Skeletal muscle cell (primary cell): ENCODE measurements at regions not wholly inside any gene's neighbourhood (a gene's known extent, or its start where the extent isn't known, plus 50 kb on each side); places are given as distances from the start of the nearest gene placed in this dataset.

Experiments used
- DNase-seq: peaks from one replicate; pipeline ENCODE4 v3.0.0-alpha.2; 2010; ENCODE audit warnings: low read depth
- H3K4me3 ChIP-seq: 2 replicates; pipeline ENCODE4 v1.5.1; 2011; ENCODE audit warnings: low read depth, mild to moderate bottlenecking, control low read depth, low read length, moderate library complexity

DNA sequence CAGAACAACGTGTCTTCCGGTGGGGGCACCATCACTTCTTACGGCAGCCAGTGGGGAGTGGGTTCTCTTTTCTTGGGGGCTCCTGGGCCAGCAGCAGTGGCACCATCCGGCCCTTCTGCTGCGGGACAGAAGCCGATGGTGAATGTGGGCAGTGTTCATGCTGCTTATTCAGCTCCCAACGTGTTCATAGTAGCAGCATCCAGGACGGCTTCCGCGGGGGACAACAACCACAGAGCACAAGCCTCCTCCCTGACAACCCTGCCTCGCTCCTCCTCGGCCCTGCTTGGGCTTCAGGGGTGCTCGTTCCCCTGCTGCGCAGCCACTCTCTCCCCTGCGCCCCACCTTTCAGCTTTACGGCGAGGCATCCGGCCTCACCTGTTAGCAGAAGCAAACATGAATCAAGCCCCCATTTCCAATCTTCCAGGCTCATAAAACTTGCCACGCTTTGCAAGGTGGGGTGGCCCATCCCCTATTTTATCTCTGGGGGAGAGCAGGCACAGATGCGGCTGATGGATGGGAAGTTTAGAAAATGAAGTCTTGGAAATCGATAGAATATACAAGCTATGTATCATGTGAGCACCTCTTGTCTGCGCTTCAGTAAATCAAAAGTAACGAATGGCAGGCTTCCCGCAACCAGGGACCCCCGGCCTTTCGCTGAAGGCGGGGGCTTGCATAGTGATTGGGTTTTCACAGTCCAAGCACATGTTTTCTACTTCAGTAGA, 191.8 kb upstream of the NECTIN1 start:
- H3K4me3 ChIP-seq, result no peak overlapping the region
- DNase-seq, result no peak

DNA sequence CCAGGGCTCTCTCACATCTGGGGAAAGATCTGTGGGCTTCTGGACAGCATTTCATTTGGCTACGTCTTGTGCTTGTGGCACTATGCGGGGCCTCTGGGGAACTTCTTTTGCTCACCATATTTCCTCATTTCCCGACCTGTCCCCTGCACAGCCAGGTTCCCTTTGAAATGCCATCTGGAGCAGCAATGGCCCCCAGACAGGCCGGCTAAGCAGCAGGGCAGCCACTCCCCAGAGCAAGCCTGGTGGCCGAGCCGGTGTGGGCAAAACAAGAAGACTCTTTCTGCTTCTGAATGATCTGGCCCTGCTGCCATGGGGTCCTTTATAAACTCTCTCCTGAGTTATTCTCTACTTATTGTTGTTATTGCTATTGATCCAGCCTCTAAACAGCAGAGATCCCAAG, 190.7 kb upstream of the NECTIN1 start:
- no peak overlapping the region for H3K4me3 ChIP-seq
- no peak for DNase-seq

DNA sequence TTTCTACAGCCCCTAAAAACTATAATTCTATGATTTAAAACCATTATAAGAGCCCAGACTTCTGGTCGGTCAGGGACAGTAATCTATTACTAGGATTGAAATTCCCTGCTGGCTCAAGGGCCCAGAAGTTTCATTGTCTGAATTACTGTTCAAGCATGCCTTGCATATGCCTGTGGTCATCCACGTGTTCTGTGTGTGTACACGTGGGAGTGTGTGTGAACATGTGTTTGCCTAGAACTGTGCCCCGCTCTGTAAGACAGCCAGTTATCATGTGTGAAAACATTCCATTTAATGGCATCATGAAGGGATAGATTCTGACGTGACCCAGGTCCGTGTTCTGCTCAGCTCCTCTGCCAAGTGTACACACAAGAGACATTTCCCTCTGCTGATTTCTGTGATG, 189.3 kb upstream of the NECTIN1 start:
- no peak for DNase-seq

GRCh38 chr11:119916568-119916967, 187.6 kb upstream of the NECTIN1 start:
- no peak overlapping the region for H3K4me3 ChIP-seq
- DNase-seq, result no peak

More for the DNA sequence above, 189.3 kb upstream of the NECTIN1 start:
- H3K4me3 ChIP-seq, result no peak overlapping the region

DNA sequence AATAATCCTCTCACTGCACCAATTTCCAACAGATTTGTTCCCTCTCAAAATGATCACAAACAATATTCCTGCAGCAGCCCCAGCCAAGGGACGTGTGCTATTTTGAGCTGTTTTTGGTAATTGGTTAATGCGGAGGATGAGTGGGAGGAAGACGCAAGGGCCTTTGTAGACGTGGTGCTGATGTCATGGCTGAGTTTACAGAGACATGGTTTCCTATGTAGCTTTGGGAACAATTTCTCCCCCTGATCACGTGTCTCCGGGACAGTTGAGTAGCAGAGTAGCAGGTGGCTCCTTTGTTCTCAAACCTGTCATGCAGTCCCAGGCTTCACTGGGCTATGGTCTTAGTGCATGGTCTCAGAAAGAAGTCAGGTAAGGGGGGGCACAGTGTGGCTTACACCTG, 183.2 kb upstream of the NECTIN1 start:
- no peak for DNase-seq
- H3K4me3 ChIP-seq, result no peak overlapping the region

DNA sequence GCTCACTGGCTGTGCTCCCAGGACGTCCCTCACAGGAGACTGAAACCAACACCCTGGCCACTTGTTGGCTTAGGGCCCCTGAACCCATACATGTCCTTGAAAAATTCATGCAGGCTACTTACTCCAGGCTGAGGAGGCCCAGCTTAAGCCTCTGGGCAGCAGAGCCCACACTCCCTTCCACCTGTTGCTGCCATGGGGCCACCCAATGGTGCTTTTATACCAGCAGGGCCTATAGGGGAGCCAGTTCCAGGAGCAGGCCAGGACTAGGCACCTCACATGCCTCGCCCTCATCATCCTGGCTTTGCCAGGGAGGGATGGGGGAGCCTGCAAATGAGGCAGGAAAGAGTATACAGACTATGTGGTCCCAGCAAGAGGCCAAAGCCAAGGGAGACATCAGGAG, 181.7 kb upstream of the NECTIN1 start:
- DNase-seq, result no peak
- no peak overlapping the region for H3K4me3 ChIP-seq

DNA sequence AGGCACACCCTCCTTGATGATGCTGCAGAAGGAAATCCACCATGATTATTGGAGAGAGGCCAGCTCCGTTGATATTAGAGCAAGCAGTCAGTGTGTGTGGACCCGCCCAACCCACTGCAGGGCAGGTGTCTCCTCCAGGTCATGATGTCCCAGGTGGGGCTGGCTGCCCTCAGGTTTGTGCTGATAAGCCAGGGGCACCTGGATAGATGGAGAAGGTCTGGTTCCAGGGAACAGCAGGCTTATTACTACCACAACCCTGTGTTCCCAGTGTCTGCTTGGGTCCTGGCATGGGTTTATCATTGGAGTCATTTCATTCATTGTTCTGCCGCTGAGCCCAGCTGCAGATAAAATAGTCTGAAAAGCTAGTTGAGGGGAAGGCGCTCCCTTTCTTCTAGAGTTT, 181.1 kb upstream of the NECTIN1 start:
- no peak overlapping the region for H3K4me3 ChIP-seq

DNA sequence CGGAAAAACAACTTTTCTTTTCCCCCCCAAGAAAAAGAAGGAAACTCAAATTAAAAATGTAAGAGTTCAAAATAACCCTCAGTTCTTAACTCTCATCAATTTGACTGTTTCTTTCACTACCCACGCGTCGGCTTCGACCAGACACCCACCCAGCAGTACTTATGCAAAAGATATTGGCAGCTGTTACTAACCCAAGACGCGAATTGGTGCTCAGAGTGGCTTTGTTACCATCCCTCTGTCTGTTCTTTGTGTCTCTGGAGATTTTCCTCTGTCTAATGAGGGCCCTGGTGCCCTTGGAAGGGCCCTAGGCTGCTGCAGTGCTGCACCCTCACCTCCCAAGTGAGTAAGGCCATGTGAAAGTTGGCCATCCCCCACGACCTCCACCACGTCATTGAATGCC, 180.5 kb upstream of the NECTIN1 start:
- H3K4me3 ChIP-seq, result no peak overlapping the region
- DNase-seq, result no peak

More for the DNA sequence above, 181.1 kb upstream of the NECTIN1 start:
- DNase-seq, result no peak

DNA sequence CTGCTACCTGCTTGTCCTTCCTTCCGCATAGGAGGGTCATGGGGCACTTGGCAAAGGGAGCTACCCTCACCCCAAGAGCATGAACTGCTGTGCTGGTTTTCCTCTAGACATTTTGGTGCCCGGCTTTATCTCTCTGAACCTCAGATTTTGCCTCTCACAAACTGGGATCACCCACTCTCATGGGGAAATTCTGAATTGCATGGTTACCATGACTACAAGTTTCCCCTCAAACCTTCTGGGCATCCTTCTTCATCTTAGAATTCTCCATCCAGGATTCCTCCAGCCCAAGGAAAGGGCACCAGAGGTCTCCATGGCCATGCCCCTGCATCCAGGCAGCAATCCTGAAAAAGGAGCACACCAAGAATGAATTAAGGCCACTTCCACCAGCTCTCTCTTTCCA, 180.1 kb upstream of the NECTIN1 start:
- DNase-seq, result no peak
- no peak overlapping the region for H3K4me3 ChIP-seq

DNA sequence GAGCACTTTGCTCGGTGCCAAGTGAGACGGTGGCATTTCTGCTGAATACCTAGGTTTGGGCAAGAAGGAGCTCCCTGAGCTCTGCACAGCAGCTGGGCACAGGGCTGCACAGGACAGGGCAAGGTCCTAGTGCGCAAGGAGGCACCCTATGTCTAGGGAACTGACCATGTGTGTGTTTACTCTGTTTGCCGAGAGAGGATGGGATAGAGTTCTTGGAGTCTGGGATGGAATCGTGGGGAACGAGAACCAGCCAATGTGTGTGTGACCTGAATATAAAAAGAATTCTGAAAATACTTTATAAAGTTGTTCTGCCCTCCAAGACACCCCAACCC, 179.5 kb upstream of the NECTIN1 start:
- H3K4me3 ChIP-seq, result no peak overlapping the region
- DNase-seq, result no peak

GRCh38 chr11:119907878-119908572, 179.0 kb upstream of the NECTIN1 start:
- no peak for DNase-seq
- no peak overlapping the region for H3K4me3 ChIP-seq

DNA sequence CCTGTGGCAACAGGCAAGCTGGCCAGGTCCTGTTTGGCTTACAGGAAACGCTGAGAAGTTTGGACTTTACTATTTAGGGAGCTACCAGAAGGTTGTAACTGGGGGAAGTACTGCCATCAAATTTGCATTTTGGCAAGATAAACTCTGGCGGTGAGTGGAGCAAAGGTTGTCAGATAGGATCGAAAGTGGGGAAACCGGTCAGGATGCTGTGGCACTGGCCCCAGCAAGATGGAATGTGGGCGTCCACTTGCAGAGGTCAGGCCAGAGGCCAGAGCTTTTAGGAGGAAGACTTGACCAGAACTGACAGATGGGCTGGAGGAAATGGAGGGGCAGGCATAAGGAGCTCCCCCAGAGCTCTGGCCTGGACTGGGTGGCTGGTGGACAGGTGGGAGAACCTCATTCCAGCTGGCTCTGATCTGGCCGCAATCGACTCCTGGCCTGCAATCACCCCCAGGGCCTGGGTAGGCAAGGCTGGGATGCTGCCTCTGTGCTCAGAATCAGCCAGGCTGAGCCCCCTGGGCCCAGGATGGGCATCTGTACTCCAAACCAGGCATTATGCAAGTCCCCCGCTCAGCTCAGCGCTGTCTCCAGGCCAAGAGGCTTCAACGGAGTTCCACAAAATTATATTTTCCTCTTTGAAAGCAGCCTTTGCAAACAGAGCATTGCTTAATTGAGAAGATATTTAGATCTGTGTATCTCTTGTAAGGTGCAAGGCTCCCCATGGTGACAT, 178.3 kb upstream of the NECTIN1 start:
- H3K4me3 ChIP-seq, result no peak overlapping the region
- DNase-seq, result no peak

DNA sequence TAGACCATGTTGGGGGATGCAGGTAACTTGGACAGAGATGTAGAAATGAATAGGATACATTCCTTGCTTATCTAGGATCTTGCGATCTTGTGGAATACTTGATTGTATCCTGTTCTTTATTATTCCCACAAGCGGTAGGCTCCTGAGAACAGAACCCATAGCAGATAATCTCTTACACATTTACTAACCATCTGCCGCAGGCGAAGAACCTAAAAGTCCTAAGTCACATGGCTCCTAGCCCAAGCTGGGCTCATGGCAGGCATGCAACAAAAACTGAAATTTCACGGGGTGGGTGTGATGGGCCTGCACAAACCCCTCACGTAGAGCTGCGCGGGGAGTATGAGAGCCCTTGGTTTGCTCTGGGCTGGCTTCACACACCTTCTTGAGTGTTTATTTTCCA, 177.4 kb upstream of the NECTIN1 start:
- no peak for DNase-seq

DNA sequence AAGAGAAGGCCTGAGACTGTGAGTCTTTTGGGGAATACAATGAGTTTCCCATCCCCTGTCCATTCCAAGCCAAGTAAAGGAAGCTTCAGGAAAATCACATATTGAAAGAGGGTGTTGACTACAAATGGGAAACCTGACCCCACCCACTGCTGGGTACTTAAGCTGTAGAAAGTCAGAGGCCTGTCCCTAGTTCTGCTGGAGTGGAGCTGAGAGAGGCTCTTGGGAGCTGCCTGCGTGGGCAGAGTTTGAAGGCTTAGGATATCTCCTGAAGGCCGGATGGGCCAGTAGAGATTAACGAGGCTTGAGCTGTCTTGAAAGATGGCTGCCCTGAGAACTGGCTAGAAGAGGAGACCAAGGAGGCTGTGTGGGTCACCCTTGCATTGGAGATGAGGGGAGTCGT, 176.2 kb upstream of the NECTIN1 start:
- no peak for DNase-seq
- H3K4me3 ChIP-seq, result no peak overlapping the region

More for the DNA sequence above, 177.4 kb upstream of the NECTIN1 start:
- no peak overlapping the region for H3K4me3 ChIP-seq

- no peak for DNase-seq
These were observed 175.6 kb upstream of the NECTIN1 start for GRCh38 chr11:119904531-119905035.

GRCh38 chr11:119903821-119904220, 174.8 kb upstream of the NECTIN1 start:
- no peak overlapping the region for H3K4me3 ChIP-seq
- no peak for DNase-seq

More at GRCh38 chr11:119904531-119905035, 175.6 kb upstream of the NECTIN1 start:
- H3K4me3 ChIP-seq, result no peak overlapping the region

- H3K4me3 ChIP-seq, result no peak overlapping the region
- no peak for DNase-seq
These were observed 174.4 kb upstream of the NECTIN1 start for GRCh38 chr11:119903389-119903788.

DNA sequence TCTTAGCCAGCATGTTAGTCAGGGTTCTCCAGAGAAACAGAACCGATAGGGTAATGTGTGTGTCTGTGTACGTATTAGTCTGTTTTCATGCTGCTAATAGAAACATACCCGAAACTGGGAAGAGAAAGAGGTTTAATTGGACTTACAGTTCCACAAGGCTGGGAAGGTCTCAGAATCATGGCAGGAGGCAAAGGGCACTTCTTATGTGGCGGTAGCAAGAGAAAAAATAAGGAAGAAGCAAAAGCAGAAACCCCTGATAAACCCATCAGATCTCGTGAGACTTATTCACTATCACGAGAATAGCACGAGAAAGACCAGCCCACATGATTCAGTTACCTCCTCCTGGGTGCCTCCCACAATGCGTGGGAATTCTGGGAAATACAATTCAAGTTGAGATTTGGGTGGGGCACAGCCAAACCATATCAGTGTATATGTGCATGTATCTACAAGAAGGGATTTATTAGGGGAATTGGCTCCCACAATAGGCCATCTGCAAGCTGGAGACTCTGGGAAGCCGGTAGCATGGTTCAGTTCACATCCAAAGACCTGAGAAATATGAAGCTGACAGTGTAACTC, 173.7 kb upstream of the NECTIN1 start:
- no peak overlapping the region for H3K4me3 ChIP-seq
- no peak for DNase-seq

GRCh38 chr11:119901657-119902577, 172.9 kb upstream of the NECTIN1 start:
- H3K4me3 ChIP-seq, result no peak overlapping the region
- DNase-seq, result no peak
